Loucy (cell line): ENCODE measurements at regions not wholly inside any gene's neighbourhood (a gene's known extent, or its start where the extent isn't known, plus 50 kb on each side); places are given as distances from the start of the nearest gene placed in this dataset.

Experiments used
- EZH2phosphoT487 ChIP-seq: fragments of 200-600 bp; IDR thresholded peaks from 2 replicates; pipeline ENCODE4 v1.6.1; 2018; ENCODE audit warnings: antibody characterized with exemption, mild to moderate bottlenecking, moderate library complexity, borderline replicate concordance
- TF ChIP-seq, protein P1 (sequence below): fragments of 200-600 bp; sonication (generic); conservative IDR thresholded peaks from 2 replicates; pipeline ENCODE4 v1.5.1; 2014; ENCODE audit warnings: mild to moderate bottlenecking, antibody characterized with exemption, low read length

DNA sequence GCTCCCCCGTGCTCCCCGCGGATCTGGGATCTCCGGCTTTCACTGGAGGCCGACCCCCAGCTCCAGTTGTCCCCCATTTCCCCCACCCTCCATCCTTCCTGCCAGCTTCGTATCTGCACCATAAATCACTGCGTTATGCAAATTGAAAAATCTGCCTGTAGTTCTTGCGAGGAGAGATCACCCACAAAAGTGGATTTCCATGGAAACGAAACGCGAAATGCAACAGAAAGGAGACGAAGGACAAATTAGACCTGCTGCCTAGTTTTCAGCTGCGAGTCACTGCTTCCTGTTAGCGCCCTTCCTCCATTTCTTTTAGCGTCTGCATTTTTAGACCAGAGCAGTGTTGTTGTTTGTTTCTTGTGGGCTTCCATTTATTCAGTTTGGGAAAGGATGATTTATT lies 127.1 kb upstream of the ATP10A start:
- TF ChIP-seq, protein P1, sequence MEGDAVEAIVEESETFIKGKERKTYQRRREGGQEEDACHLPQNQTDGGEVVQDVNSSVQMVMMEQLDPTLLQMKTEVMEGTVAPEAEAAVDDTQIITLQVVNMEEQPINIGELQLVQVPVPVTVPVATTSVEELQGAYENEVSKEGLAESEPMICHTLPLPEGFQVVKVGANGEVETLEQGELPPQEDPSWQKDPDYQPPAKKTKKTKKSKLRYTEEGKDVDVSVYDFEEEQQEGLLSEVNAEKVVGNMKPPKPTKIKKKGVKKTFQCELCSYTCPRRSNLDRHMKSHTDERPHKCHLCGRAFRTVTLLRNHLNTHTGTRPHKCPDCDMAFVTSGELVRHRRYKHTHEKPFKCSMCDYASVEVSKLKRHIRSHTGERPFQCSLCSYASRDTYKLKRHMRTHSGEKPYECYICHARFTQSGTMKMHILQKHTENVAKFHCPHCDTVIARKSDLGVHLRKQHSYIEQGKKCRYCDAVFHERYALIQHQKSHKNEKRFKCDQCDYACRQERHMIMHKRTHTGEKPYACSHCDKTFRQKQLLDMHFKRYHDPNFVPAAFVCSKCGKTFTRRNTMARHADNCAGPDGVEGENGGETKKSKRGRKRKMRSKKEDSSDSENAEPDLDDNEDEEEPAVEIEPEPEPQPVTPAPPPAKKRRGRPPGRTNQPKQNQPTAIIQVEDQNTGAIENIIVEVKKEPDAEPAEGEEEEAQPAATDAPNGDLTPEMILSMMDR, result no peak
- no peak for TF ChIP-seq EZH2phosphoT487
